ENCODE measurements at regions not wholly inside any gene's neighbourhood (a gene's known extent, or its start where the extent isn't known, plus 50 kb on each side); places are given as distances from the start of the nearest gene placed in this dataset.

GRCh38 chr6:119678961-119679360 is 329.4 kb upstream of the MAN1A1 start:
- TF ChIP-seq, protein P1, sequence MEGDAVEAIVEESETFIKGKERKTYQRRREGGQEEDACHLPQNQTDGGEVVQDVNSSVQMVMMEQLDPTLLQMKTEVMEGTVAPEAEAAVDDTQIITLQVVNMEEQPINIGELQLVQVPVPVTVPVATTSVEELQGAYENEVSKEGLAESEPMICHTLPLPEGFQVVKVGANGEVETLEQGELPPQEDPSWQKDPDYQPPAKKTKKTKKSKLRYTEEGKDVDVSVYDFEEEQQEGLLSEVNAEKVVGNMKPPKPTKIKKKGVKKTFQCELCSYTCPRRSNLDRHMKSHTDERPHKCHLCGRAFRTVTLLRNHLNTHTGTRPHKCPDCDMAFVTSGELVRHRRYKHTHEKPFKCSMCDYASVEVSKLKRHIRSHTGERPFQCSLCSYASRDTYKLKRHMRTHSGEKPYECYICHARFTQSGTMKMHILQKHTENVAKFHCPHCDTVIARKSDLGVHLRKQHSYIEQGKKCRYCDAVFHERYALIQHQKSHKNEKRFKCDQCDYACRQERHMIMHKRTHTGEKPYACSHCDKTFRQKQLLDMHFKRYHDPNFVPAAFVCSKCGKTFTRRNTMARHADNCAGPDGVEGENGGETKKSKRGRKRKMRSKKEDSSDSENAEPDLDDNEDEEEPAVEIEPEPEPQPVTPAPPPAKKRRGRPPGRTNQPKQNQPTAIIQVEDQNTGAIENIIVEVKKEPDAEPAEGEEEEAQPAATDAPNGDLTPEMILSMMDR (conservative IDR thresholded peaks at IDR 0.05 in 1 of 2, IDR thresholded peaks at IDR 0.05 in 1 of 2; ENCODE audit: low read depth in 1 of 2, low read length in 2 of 2) = no peak
- no peak for TF ChIP-seq EZH2 (IDR thresholded peaks at IDR 0.05; ENCODE audit: low read length, missing control alignments)
